ENCODE measurements at regions not wholly inside any gene's neighbourhood (a gene's known extent, or its start where the extent isn't known, plus 50 kb on each side); places are given as distances from the start of the nearest gene placed in this dataset.

DNA sequence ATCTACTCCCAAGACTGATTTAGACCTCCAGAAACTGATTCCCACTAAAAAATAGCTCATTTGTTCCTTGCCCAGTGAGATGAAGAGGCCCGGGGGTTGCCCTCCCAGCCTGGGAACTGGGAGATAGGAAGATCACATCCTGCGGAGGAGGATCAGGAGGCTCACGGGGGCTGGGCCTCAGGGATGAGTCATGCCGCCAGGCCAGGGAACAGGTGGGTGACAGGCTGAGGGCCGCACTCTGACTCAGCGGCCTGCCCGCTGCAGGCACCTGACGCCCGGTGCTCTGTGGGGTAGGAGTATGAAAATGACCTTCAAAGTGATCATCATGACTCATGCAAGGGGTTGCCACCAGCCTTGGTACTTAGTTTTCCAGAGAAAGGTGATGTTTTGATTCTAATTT, 104.5 kb upstream of the ZPBP start:
- TF ChIP-seq, protein P1, sequence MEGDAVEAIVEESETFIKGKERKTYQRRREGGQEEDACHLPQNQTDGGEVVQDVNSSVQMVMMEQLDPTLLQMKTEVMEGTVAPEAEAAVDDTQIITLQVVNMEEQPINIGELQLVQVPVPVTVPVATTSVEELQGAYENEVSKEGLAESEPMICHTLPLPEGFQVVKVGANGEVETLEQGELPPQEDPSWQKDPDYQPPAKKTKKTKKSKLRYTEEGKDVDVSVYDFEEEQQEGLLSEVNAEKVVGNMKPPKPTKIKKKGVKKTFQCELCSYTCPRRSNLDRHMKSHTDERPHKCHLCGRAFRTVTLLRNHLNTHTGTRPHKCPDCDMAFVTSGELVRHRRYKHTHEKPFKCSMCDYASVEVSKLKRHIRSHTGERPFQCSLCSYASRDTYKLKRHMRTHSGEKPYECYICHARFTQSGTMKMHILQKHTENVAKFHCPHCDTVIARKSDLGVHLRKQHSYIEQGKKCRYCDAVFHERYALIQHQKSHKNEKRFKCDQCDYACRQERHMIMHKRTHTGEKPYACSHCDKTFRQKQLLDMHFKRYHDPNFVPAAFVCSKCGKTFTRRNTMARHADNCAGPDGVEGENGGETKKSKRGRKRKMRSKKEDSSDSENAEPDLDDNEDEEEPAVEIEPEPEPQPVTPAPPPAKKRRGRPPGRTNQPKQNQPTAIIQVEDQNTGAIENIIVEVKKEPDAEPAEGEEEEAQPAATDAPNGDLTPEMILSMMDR (IDR thresholded peaks at IDR 0.05; ENCODE audit: low read depth, low read length, poor library complexity, severe bottlenecking), result no peak
- no peak for TF ChIP-seq EZH2phosphoT487 (IDR thresholded peaks at IDR 0.05; ENCODE audit: borderline replicate concordance, low read length)
